Frontal cortex (tissue), 3 donors: ENCODE measurements at regions not wholly inside any gene's neighbourhood (a gene's known extent, or its start where the extent isn't known, plus 50 kb on each side); places are given as distances from the start of the nearest gene placed in this dataset.

Experiments used
- DNase-seq, 2 donors: peaks; one replicate each; pipeline ENCODE4 v3.0.0; 2012; ENCODE audit warnings: low spot score in 2 of 2
- FAIRE-seq: peaks from 2 replicates; lab custom pipeline; 2012; peaks lifted over from hg19 to GRCh38; lab: Jason Lieb, UNC
- donor health status: control.
- donor health status: control.
- donor health status: control.

- DNase-seq, result no peak
- FAIRE-seq, result no peak
These were observed 1063.8 kb upstream of the CDH8 start for GRCh38 chr16:63100082-63100481.

- FAIRE-seq (no peak), DNase-seq (no peak)
These were observed 1060.6 kb upstream of the CDH8 start for GRCh38 chr16:63096857-63097256.

- DNase-seq (no peak), FAIRE-seq (no peak)
These were observed 1056.5 kb upstream of the CDH8 start for GRCh38 chr16:63092736-63093135.

- FAIRE-seq, result no peak
- DNase-seq, result no peak
These were observed 1045.9 kb upstream of the CDH8 start for GRCh38 chr16:63082101-63082500.

GRCh38 chr16:63080746-63081145 is 1044.5 kb upstream of the CDH8 start:
- no peak for FAIRE-seq
- DNase-seq, result no peak

- DNase-seq (no peak), FAIRE-seq (no peak)
These were observed 1032.8 kb upstream of the CDH8 start for GRCh38 chr16:63069047-63069446.

GRCh38 chr16:63067141-63067540 is 1030.9 kb upstream of the CDH8 start:
- DNase-seq, result no peak
- no peak for FAIRE-seq

- no peak for FAIRE-seq
- no peak for DNase-seq
These were observed 1030.3 kb upstream of the CDH8 start for GRCh38 chr16:63066552-63066951.

- FAIRE-seq, result no peak
- no peak for DNase-seq
These were observed 1025.1 kb upstream of the CDH8 start for GRCh38 chr16:63061319-63061718.

GRCh38 chr16:63059676-63060075 is 1023.4 kb upstream of the CDH8 start:
- no peak for FAIRE-seq

GRCh38 chr16:63057341-63057740 is 1021.1 kb upstream of the CDH8 start:
- FAIRE-seq, result no peak
- DNase-seq, result no peak

More at GRCh38 chr16:63059676-63060075, 1023.4 kb upstream of the CDH8 start:
- DNase-seq, result no peak

- FAIRE-seq (no peak), DNase-seq (no peak)
These were observed 1014.2 kb upstream of the CDH8 start for GRCh38 chr16:63050391-63050790.

GRCh38 chr16:63038397-63039106 is 1002.3 kb upstream of the CDH8 start:
- DNase-seq, result no peak
- FAIRE-seq, result no peak

GRCh38 chr16:63037761-63038396 is 1001.6 kb upstream of the CDH8 start:
- DNase-seq (no peak), FAIRE-seq (no peak)

- DNase-seq (no peak), FAIRE-seq (no peak)
These were observed 982.5 kb upstream of the CDH8 start for GRCh38 chr16:63018581-63019223.

GRCh38 chr16:63008688-63009087 is 972.5 kb upstream of the CDH8 start:
- DNase-seq (no peak), FAIRE-seq (no peak)

- DNase-seq, result no peak
- FAIRE-seq, result no peak
These were observed 969.1 kb upstream of the CDH8 start for GRCh38 chr16:63005356-63005755.

- FAIRE-seq (no peak), DNase-seq (no peak)
These were observed 953.2 kb upstream of the CDH8 start for GRCh38 chr16:62989480-62989879.

GRCh38 chr16:62985722-62986121 is 949.5 kb upstream of the CDH8 start:
- DNase-seq, result no peak
- no peak for FAIRE-seq

- DNase-seq (no peak), FAIRE-seq (no peak)
These were observed 942.2 kb upstream of the CDH8 start for GRCh38 chr16:62978451-62978850.

GRCh38 chr16:62977876-62978275 is 941.6 kb upstream of the CDH8 start:
- FAIRE-seq (no peak), DNase-seq (no peak)
